NCI-H1105 treated with DMSO at 0.1 percent for 48 hours (cell line): ENCODE measurements at regions not wholly inside any gene's neighbourhood (a gene's known extent, or its start where the extent isn't known, plus 50 kb on each side); places are given as distances from the start of the nearest gene placed in this dataset.
A peak's percentile ranks its signal among the peaks of the same experiment; 100 is the strongest.

Experiments
- DNase-seq: peaks from one replicate; lab custom pipeline; 2025; lab: John Stamatoyannopoulos, UW

- DNase-seq: no peak
These were observed 141.7 kb downstream of the GADD45G start for GRCh38 chr9:89746385-89747116.

- no peak for DNase-seq
These were observed 142.8 kb downstream of the GADD45G start for GRCh38 chr9:89747596-89747995.

- no peak for DNase-seq
These were observed 143.3 kb downstream of the GADD45G start for GRCh38 chr9:89748021-89748670.

GRCh38 chr9:89748831-89749499 lies 144.2 kb downstream of the GADD45G start:
- DNase-seq: no peak

- no peak for DNase-seq
These were observed 144.8 kb downstream of the GADD45G start for GRCh38 chr9:89749500-89750116.

- DNase-seq: peak; percentile 73
These were observed 145.4 kb downstream of the GADD45G start for GRCh38 chr9:89750117-89750791.

GRCh38 chr9:89751079-89751825 lies 146.4 kb downstream of the GADD45G start:
- DNase-seq: no peak

- DNase-seq: no peak
These were observed 147.3 kb downstream of the GADD45G start for GRCh38 chr9:89752154-89752553.

GRCh38 chr9:89753472-89754055 lies 148.8 kb downstream of the GADD45G start:
- no peak for DNase-seq

GRCh38 chr9:89754193-89754592 lies 149.4 kb downstream of the GADD45G start:
- DNase-seq: no peak

GRCh38 chr9:89755821-89756220 lies 151.0 kb downstream of the GADD45G start:
- peak; percentile 83 for DNase-seq

GRCh38 chr9:89756891-89757537 lies 152.2 kb downstream of the GADD45G start:
- DNase-seq: no peak

- no peak for DNase-seq
These were observed 153.1 kb downstream of the GADD45G start for GRCh38 chr9:89757776-89758528.

GRCh38 chr9:89759572-89759971 lies 154.8 kb downstream of the GADD45G start:
- peak; percentile 80 for DNase-seq

GRCh38 chr9:89760123-89760522 lies 155.3 kb downstream of the GADD45G start:
- DNase-seq: no peak

GRCh38 chr9:89764217-89764616 lies 159.4 kb downstream of the GADD45G start:
- DNase-seq: no peak

GRCh38 chr9:89765211-89765946 lies 160.6 kb downstream of the GADD45G start:
- no peak for DNase-seq

GRCh38 chr9:89766991-89767390 lies 162.2 kb downstream of the GADD45G start:
- DNase-seq: no peak

- no peak for DNase-seq
These were observed 163.2 kb downstream of the GADD45G start for GRCh38 chr9:89768051-89768450.
